Testis (tissue), 2 donors: ENCODE measurements at regions not wholly inside any gene's neighbourhood (a gene's known extent, or its start where the extent isn't known, plus 50 kb on each side); places are given as distances from the start of the nearest gene placed in this dataset.

ENCODE experiments used
- DNase-seq: peaks from one replicate; pipeline ENCODE4 v3.0.0-alpha.2; 2019
- H3K27ac ChIP-seq, 2 donors: fragments of 200-600 bp; sonication (generic); one replicate each; pipeline ENCODE4 v1.5.1; 2019
- H3K27me3 ChIP-seq: fragments of 200-600 bp; sonication (generic); one replicate; pipeline ENCODE4 v1.5.1; 2019
- H3K36me3 ChIP-seq: fragments of 200-600 bp; sonication (generic); one replicate; pipeline ENCODE4 v1.5.1; 2017; ENCODE audit warnings: low read depth; ENCODE audit errors: missing control alignments
- H3K4me1 ChIP-seq: fragments of 200-600 bp; sonication (generic); one replicate; pipeline ENCODE4 v1.5.1; 2019
- H3K4me3 ChIP-seq, 2 donors: fragments of 200-600 bp; sonication (generic); one replicate each; pipeline ENCODE4 v1.5.1; 2017 to 2019
- H3K9me3 ChIP-seq: fragments of 200-600 bp; sonication (generic); one replicate; pipeline ENCODE4 v1.5.1; 2017
- CTCF ChIP-seq, 3 experiments: fragments of 450-650 bp in 2 of 3; fragments of 200-600 bp in 1 of 3; sonication (generic) in 1 of 3; IDR thresholded peaks; one replicate each; pipeline ENCODE4 v1.5.1; 2016 to 2019; ENCODE audit warnings: antibody characterized with exemption in 3 of 3, mild to moderate bottlenecking in 2 of 3, moderate library complexity in 1 of 3
- POLR2A ChIP-seq: fragments of 450-650 bp; IDR thresholded peaks from one replicate; pipeline ENCODE4 v1.6.1; 2017; ENCODE audit warnings: antibody characterized with exemption, mild to moderate bottlenecking, moderate library complexity
- WGBS, 2 donors: methylation state at CpG; one replicate each; pipeline ENCODE4 v1.1.5; 2018; 5-methylcytosine and 5-hydroxymethylcytosine counted together
- intact Hi-C: fragments of 100-400 bp; cut with DNase I; formaldehyde crosslinking; loops from one replicate; pipeline ENCODE4 v1.15.1; 2023; ENCODE audit warnings: low total_unique reads

GRCh38 chr2:220273082-220273481 lies 645.7 kb downstream of the SLC4A3 start:
- no peaks in the 10 kb centered on the region for H3K27me3 ChIP-seq
- WGBS, 2 donors, result 50 to 57% methylated on average over 2 of the region's 2 CpGs
- no peaks in the 10 kb centered on the region for H3K4me1 ChIP-seq
- no peaks in the 10 kb centered on the region for H3K9me3 ChIP-seq
- H3K36me3 ChIP-seq, result no peaks in the 10 kb centered on the region
- no peak overlapping the region for H3K27ac ChIP-seq
- DNase-seq, result no peak
- no peak overlapping the region for H3K4me3 ChIP-seq
- intact Hi-C loops, result no loop called here
- TF ChIP-seq CTCF (IDR thresholded peaks at IDR 0.05) (no peak), POLR2A (no peak)

GRCh38 chr2:220275454-220275853 lies 648.0 kb downstream of the SLC4A3 start:
- Histone ChIP-seq H3K4me3 (no peak overlapping the region), H3K27ac (no peak overlapping the region), H3K36me3 (no peaks in the 10 kb centered on the region), H3K4me1 (no peaks in the 10 kb centered on the region), H3K9me3 (no peaks in the 10 kb centered on the region), H3K27me3 (no peaks in the 10 kb centered on the region)
- intact Hi-C loops, result no loop called here
- WGBS, 2 donors, result 79 to 89% methylated on average over 3 of the region's 3 CpGs
- TF ChIP-seq POLR2A, result no peak
- no peak for TF ChIP-seq CTCF (IDR thresholded peaks at IDR 0.05)
- DNase-seq, result no peak

GRCh38 chr2:220276741-220277444 lies 649.5 kb downstream of the SLC4A3 start:
- no peak overlapping the region for H3K27ac ChIP-seq
- no peak for DNase-seq
- 77 to 86% methylated on average over 2 of the region's 2 CpGs for WGBS, 2 donors

GRCh38 chr2:220277445-220277975 lies 650.1 kb downstream of the SLC4A3 start:
- no peaks in the 10 kb centered on the region for H3K4me1 ChIP-seq
- no peak overlapping the region for H3K27ac ChIP-seq
- DNase-seq, result no peak
- H3K36me3 ChIP-seq, result no peaks in the 10 kb centered on the region
- H3K4me3 ChIP-seq, result no peak overlapping the region
- TF ChIP-seq POLR2A (no peak), CTCF (IDR thresholded peaks at IDR 0.05) (no peak)
- WGBS, 2 donors, result 79 to 82% methylated on average over 3 of the region's 3 CpGs
- no peaks in the 10 kb centered on the region for H3K9me3 ChIP-seq
- no peaks in the 10 kb centered on the region for H3K27me3 ChIP-seq
- intact Hi-C loops, result no loop called here

More at GRCh38 chr2:220276741-220277444, 649.5 kb downstream of the SLC4A3 start:
- intact Hi-C loops, result no loop called here
- no peak for TF ChIP-seq CTCF (IDR thresholded peaks at IDR 0.05)
- no peak for TF ChIP-seq POLR2A
- H3K4me1 ChIP-seq, result no peaks in the 10 kb centered on the region
- no peaks in the 10 kb centered on the region for H3K9me3 ChIP-seq
- no peaks in the 10 kb centered on the region for H3K36me3 ChIP-seq
- H3K27me3 ChIP-seq, result no peaks in the 10 kb centered on the region
- H3K4me3 ChIP-seq, result no peak overlapping the region

GRCh38 chr2:220278022-220278421 lies 650.6 kb downstream of the SLC4A3 start:
- H3K36me3 ChIP-seq, result no peaks in the 10 kb centered on the region
- no peaks in the 10 kb centered on the region for H3K4me1 ChIP-seq
- DNase-seq, result no peak
- H3K27me3 ChIP-seq, result no peaks in the 10 kb centered on the region
- whole genome bisulfite sequencing, 2 donors, result 79 to 86% methylated on average over 2 of the region's 2 CpGs
- TF ChIP-seq CTCF (IDR thresholded peaks at IDR 0.05) (no peak), POLR2A (no peak)
- H3K4me3 ChIP-seq, result no peak overlapping the region
- no peaks in the 10 kb centered on the region for H3K9me3 ChIP-seq
- no peak overlapping the region for H3K27ac ChIP-seq
- intact Hi-C loops, result no loop called here
